Activated CD4-positive, CD25-positive, alpha-beta regulatory T cell treated with anti-CD3 and anti-CD28 coated beads, Interleukin-2, amount 50 U/mL, for 72 hours (primary cell): ENCODE measurements at regions not wholly inside any gene's neighbourhood (a gene's known extent, or its start where the extent isn't known, plus 50 kb on each side); places are given as distances from the start of the nearest gene placed in this dataset.
"Not testable (repeated sequence)": the region's sequence is repeated elsewhere in the genome, so short reads cannot be mapped to it uniquely, and the experiment has no call there.

ENCODE experiments used
- DNase-seq: peaks from one replicate; pipeline ENCODE4 v3.0.0; 2021

GRCh38 chr3:177359593-177360357 lies 162.5 kb upstream of the TBL1XR1 start:
- DNase-seq: peak; percentile 98

- DNase-seq: no peak
Measured at GRCh38 chr3:177361081-177361938, 164.0 kb upstream of the TBL1XR1 start.

- DNase-seq: no peak
Measured at GRCh38 chr3:177362626-177363025, 165.3 kb upstream of the TBL1XR1 start.

GRCh38 chr3:177364236-177364635 lies 167.0 kb upstream of the TBL1XR1 start:
- DNase-seq: no peak

GRCh38 chr3:177365294-177365693 lies 168.0 kb upstream of the TBL1XR1 start:
- DNase-seq: not testable (repeated sequence)

- no peak for DNase-seq
Measured at GRCh38 chr3:177367788-177368187, 170.5 kb upstream of the TBL1XR1 start.

GRCh38 chr3:177370246-177370822 lies 173.1 kb upstream of the TBL1XR1 start:
- no peak for DNase-seq

GRCh38 chr3:177371146-177371545 lies 173.9 kb upstream of the TBL1XR1 start:
- no peak for DNase-seq

GRCh38 chr3:177371888-177372287 lies 174.6 kb upstream of the TBL1XR1 start:
- DNase-seq: no peak

- no peak for DNase-seq
Measured at GRCh38 chr3:177374323-177374722, 177.0 kb upstream of the TBL1XR1 start.

- DNase-seq: no peak
Measured at GRCh38 chr3:177375316-177375715, 178.0 kb upstream of the TBL1XR1 start.

GRCh38 chr3:177377166-177377565 lies 179.9 kb upstream of the TBL1XR1 start:
- no peak for DNase-seq

GRCh38 chr3:177378168-177378567 lies 180.9 kb upstream of the TBL1XR1 start:
- DNase-seq: no peak

- DNase-seq: no peak
Measured at GRCh38 chr3:177379045-177379444, 181.8 kb upstream of the TBL1XR1 start.

- DNase-seq: no peak
Measured at GRCh38 chr3:177381070-177381469, 183.8 kb upstream of the TBL1XR1 start.

- no peak for DNase-seq
Measured at GRCh38 chr3:177382944-177383343, 185.7 kb upstream of the TBL1XR1 start.

GRCh38 chr3:177385186-177385585 lies 187.9 kb upstream of the TBL1XR1 start:
- DNase-seq: no peak

- DNase-seq: no peak
Measured at GRCh38 chr3:177385831-177386301, 188.6 kb upstream of the TBL1XR1 start.

- no peak for DNase-seq
Measured at GRCh38 chr3:177388209-177388608, 190.9 kb upstream of the TBL1XR1 start.

- not testable (repeated sequence) for DNase-seq
Measured at GRCh38 chr3:177394231-177395024, 197.1 kb upstream of the TBL1XR1 start.

- DNase-seq: no peak
Measured at GRCh38 chr3:177396733-177397132, 199.5 kb upstream of the TBL1XR1 start.

GRCh38 chr3:177401375-177401774 lies 204.1 kb upstream of the TBL1XR1 start:
- no peak for DNase-seq

GRCh38 chr3:177402533-177402932 lies 205.3 kb upstream of the TBL1XR1 start:
- no peak for DNase-seq
